ENCODE measurements at regions not wholly inside any gene's neighbourhood (a gene's known extent, or its start where the extent isn't known, plus 50 kb on each side); places are given as distances from the start of the nearest gene placed in this dataset.

DNA sequence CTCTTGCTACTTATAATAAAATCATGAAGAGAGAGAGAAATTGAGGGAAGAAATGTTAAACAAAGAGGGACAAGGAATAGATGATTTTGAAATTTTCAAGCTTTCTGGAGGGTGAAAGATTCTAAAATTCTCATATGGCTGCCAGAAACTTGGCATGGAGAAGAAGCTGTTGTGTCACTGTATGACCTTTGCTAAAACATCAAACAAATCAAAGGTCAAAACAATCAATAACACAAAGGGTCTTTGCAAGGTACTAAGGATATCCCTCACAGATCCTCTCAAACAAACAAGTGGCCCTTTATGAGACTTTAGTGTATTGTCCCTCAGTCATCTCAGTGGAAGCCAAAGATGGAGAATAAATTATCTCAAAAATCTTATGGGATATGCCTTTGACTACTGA is 1039.2 kb upstream of the MIR17HG start:
- TF ChIP-seq, protein P1, sequence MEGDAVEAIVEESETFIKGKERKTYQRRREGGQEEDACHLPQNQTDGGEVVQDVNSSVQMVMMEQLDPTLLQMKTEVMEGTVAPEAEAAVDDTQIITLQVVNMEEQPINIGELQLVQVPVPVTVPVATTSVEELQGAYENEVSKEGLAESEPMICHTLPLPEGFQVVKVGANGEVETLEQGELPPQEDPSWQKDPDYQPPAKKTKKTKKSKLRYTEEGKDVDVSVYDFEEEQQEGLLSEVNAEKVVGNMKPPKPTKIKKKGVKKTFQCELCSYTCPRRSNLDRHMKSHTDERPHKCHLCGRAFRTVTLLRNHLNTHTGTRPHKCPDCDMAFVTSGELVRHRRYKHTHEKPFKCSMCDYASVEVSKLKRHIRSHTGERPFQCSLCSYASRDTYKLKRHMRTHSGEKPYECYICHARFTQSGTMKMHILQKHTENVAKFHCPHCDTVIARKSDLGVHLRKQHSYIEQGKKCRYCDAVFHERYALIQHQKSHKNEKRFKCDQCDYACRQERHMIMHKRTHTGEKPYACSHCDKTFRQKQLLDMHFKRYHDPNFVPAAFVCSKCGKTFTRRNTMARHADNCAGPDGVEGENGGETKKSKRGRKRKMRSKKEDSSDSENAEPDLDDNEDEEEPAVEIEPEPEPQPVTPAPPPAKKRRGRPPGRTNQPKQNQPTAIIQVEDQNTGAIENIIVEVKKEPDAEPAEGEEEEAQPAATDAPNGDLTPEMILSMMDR (IDR thresholded peaks at IDR 0.05; ENCODE audit: insufficient read depth, missing control alignments): no peak
- FAIRE-seq: no peak

DNA sequence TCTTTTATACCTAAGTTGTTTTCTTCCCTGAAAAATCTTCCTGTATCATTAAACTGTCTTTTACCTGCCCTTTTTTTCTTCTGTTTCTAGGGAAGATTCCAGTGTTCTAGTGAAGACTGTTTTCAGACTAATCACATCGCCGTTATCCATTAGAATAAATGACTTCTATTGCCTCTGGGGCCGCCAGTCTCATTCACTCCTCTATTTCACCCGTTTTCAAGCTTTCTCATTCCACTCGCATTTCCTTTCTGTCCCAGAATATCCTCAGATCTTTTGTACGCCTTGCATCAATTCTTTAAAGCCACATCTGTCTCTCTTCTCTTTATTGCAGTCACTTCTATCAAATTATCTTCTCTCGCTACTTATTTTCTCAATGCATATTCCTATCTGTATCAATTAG is 1035.6 kb upstream of the MIR17HG start:
- DNase-seq (ENCODE audit: insufficient read length, low spot score): no peak
- FAIRE-seq: no peak
- TF ChIP-seq, protein P1 (IDR thresholded peaks at IDR 0.05; ENCODE audit: insufficient read depth, missing control alignments): no peak

More for the DNA sequence above, 1039.2 kb upstream of the MIR17HG start:
- DNase-seq (ENCODE audit: insufficient read length, low spot score): no peak

DNA sequence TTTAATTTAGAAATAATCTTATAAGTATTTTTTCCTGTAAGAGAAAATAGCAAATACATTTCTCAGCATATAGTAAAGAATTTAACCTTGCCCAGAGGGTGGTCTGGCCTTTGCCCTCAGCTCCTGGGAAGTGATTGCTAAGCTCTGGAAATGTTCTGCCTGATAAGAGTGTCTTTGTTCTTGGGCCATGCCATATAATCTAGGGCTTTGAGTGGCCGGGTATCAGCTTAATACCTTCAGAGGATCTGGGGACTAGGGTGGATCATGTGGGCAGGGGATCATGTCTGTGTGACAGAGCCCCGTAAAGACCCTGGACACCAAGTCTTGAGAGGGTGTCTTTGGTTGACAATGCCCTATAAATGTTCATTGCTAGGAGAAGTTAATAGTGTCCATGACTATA is 1032.4 kb upstream of the MIR17HG start:
- FAIRE-seq (no peak), DNase-seq (ENCODE audit: insufficient read length, low spot score) (no peak)
- TF ChIP-seq, protein P1 (IDR thresholded peaks at IDR 0.05; ENCODE audit: insufficient read depth, missing control alignments): no peak

DNA sequence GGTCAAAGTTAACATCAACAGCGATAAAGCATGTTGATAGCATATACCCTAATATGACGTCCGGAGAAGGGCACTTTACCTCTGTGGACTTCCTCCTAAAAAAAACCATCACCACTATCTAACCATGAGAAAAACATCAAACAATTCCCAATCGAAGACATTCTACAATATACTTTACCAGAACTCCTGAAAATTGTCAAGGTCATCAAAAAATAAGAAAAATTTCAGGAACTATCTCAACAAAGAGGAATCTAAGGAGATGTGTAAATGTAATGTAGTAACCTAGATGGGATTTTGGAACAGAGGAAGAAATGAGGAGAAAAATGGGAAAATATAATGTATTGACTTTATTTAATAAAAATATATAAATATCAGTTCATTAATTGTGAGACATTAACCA is 1026.8 kb upstream of the MIR17HG start:
- TF ChIP-seq, protein P1 (IDR thresholded peaks at IDR 0.05; ENCODE audit: insufficient read depth, missing control alignments): no peak
- no peak for DNase-seq (ENCODE audit: insufficient read length, low spot score)
- FAIRE-seq: no peak

DNA sequence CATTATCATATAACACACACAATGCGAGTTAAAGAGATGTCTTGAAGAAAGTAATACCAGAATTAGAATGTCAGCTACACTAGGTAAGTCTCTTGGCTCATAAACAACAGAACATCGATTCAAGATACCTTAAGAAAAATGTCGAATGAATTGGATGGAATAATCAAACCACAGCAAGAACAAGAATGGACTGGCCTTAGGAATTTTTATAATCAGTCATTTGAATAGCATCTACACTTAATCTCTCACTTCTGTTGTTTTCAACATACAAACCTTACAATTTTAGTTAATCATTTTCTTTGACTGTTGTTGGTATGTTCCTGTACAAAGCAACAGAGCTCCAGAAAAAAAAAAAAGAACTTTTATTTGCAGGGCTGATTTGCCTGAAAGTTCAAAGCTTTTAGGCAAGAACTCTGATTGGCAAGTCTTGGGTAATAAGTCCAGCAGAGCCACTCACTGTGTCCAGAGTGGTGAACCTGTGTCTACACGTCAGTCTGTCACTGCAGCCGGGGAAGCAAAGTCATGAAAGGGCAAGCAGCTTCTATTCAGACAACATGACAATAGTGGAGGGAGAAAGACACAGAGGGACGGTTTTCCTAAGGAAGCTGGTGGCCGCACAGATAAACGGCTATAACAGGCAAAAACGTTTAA is 1026.1 kb upstream of the MIR17HG start:
- DNase-seq (ENCODE audit: insufficient read length, low spot score) (no peak), FAIRE-seq (peak; percentile 32)
- TF ChIP-seq, protein P1 (IDR thresholded peaks at IDR 0.05; ENCODE audit: insufficient read depth, missing control alignments): no peak

DNA sequence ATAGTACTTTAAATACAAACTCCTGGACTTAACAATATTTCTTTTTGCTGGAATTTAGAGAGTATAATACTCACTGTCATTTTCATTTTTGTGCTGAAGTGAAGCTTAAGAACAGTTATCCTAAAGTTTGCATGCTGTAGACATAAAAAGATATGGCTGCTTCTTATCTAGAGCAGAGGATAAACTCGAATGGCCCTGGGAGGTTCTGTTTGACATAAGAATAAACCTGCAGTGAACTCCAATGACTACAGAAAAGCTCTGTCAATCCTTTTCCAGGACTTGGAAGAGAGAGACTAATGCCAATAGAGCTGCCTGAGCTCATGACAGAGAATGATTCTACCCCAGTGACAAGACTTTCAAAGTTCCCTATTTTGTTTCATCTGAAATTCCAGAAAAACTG is 1017.8 kb upstream of the MIR17HG start:
- TF ChIP-seq, protein P1 (IDR thresholded peaks at IDR 0.05; ENCODE audit: insufficient read depth, missing control alignments): no peak
- no peak for FAIRE-seq
- DNase-seq (ENCODE audit: insufficient read length, low spot score): no peak

DNA sequence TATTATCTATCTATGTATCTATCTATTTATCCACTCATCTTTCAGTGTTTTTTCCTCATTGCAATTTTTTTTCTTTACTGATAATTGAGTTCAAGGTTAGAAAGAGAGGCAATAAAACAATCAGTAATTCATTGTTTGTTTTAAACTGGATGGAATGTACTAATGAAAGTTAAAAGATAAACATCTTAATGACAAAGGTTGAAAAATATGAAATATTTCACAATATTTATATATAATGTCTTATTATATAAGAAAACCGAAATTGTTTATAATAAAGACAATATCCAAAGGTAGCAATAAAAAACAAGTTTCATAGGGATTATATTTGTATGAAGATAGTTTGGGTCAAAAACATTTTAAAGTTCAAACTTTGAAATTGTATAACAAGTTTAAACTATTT is 1015.5 kb upstream of the MIR17HG start:
- no peak for DNase-seq (ENCODE audit: insufficient read length, low spot score)
- FAIRE-seq: peak; percentile 6
- TF ChIP-seq, protein P1 (IDR thresholded peaks at IDR 0.05; ENCODE audit: insufficient read depth, missing control alignments): no peak
